ENCODE measurements at regions not wholly inside any gene's neighbourhood (a gene's known extent, or its start where the extent isn't known, plus 50 kb on each side); places are given as distances from the start of the nearest gene placed in this dataset.

DNA sequence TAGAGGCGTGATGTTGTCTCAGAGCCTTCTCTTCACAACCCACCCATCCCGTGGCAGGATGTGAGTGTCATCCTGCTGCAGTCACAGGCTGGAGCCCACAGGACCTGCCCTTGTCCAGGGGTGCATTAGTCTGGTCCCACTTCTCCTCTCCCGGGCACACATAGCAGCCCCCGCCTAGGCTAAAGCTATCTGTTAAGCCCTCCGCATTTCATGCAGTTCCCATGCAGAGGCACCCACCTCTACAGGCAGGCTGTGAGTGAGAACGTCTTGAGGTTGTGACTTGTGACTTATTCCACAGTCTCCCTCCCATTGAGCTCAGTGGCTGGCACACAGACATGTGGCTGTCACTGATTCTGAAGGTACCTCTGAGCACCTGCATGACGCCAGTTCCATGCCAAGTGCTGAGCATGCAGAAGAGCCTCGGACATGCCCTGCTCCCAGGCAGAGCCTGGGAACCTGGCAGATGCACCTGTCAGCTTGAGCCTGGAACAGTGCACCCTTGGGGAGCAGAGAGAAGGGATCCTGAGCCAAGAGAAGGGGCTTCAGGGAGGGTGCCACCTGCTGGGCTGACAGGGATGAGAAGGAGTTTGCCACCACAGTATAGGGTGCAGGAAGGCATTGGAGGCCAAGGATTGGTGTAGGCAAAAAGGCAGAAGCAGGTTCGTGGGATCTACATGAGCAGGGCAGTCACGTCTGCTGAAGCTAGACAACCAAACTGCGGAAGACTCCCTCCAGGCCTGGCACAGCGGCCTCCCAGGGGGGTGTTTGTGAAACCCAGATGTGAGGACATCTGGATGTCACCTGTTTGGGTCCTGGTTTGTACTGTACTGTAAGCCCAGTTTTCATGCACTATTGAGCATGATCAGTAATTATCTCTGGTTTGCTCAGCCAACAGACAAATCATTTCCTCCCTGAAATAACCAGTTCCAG, 213.6 kb downstream of the GLI2 start:
- H3K27ac ChIP-seq, result no peak overlapping the region
- no peak for TF ChIP-seq ZFX (IDR thresholded peaks at IDR 0.05)
- TF ChIP-seq, protein P1, sequence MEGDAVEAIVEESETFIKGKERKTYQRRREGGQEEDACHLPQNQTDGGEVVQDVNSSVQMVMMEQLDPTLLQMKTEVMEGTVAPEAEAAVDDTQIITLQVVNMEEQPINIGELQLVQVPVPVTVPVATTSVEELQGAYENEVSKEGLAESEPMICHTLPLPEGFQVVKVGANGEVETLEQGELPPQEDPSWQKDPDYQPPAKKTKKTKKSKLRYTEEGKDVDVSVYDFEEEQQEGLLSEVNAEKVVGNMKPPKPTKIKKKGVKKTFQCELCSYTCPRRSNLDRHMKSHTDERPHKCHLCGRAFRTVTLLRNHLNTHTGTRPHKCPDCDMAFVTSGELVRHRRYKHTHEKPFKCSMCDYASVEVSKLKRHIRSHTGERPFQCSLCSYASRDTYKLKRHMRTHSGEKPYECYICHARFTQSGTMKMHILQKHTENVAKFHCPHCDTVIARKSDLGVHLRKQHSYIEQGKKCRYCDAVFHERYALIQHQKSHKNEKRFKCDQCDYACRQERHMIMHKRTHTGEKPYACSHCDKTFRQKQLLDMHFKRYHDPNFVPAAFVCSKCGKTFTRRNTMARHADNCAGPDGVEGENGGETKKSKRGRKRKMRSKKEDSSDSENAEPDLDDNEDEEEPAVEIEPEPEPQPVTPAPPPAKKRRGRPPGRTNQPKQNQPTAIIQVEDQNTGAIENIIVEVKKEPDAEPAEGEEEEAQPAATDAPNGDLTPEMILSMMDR (conservative IDR thresholded peaks at IDR 0.05), result no peak

DNA sequence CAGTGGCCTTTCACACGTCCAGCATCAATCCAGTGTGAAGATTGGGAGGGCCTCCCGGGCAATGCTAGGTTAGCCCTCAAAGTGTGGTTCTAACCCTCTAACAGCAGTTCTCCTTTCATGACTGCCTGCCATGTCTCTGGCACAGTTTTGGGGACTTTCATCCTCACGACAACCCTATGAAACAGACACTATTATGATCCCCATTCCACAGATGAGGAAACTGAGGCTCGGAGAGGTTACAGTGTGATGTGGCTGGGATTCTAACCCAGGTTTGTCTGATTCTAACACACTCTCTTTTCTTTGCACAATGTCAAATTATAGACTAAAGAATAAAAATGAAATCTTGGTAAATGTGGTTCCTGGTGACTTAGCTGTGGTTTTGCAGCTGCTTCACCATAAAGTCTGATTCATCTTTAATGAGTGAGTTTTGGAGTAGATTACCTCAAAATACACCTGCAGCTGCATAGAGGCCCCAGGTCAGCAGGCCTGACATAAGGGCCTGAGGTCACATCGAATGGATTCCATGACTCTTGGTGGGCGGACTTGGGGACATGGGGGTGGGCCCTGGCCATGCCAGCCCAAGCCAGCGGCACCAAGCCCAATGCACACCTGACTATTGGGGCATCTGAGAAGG, 214.4 kb downstream of the GLI2 start:
- no peak for TF ChIP-seq ZFX (IDR thresholded peaks at IDR 0.05)
- TF ChIP-seq, protein P1 (conservative IDR thresholded peaks at IDR 0.05), result no peak
- no peak overlapping the region for H3K27ac ChIP-seq

DNA sequence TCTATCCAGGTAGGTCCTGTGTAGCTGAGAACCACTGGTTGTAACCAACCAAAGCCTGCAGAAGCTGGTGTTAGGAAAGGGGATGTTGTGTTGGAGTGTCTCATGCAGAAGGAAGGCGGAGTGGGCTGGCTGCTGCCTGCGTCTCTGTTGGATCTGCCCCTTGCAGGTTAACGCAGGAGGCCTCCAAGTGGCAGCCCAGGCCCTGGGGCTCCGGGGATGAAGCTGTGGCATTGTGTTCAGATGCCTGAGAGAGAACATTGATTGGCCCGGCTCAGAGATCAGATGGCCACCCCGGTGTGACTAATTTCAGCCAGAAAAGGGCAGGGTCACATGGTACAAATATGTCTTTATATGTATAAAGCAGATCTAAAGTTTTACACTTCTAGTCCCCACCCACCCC, 216.0 kb downstream of the GLI2 start:
- no peak overlapping the region for H3K27ac ChIP-seq
- TF ChIP-seq ZFX (IDR thresholded peaks at IDR 0.05), result no peak
- TF ChIP-seq, protein P1 (conservative IDR thresholded peaks at IDR 0.05), result no peak

DNA sequence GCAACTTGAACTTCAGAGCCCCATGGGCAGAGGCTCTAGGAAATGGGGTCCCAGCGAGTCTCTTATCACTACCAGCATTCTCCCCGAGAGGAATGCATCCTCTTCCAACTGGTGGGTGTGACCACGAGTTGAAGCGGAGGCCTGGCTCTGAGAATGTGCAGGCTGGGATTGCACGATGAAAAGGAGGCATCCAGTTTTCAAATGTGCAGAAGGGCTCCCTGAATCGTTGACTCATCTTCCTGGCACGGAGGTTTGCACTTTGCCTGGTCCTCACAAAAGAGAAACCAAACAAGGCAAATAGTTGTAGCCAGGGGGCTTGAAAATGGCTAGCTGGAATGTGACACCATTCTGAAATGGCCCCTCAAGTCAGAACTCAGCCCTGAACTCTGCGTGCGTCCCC, 216.7 kb downstream of the GLI2 start:
- TF ChIP-seq ZFX (IDR thresholded peaks at IDR 0.05), result no peak
- TF ChIP-seq, protein P1 (conservative IDR thresholded peaks at IDR 0.05), result no peak
- no peak overlapping the region for H3K27ac ChIP-seq

DNA sequence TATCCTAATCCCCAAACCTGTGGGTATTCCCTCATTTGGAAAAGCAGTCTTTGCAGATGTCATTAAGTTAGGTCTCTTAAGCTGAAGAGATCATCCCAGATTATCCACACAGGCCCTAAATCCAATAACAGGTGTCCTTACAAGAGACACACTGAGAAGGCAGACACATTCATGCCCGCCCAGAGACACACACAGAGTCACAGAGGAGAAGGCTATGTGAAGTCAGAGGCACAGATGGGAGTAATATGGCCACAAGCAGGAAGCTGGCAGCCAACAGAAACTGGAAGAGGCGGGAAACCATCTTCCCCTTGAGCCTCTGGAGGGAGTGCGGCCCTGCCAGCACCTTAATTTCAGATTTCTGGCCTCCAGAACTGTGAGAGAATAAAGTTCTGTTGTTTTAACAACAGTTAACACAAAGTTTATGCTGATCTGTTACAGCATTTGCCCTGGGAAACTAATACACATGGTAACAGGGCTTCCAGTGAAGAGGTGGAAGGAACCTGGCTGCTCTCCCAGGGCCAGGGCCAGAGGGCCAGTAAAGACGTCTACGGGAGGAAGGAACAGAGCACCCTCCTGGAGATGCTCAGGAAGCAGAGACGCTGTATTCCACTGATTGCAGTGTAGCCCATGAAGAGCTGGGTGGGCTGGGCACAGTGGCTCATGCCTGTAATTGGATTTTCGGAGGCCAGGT, 217.5 kb downstream of the GLI2 start:
- no peak overlapping the region for H3K27ac ChIP-seq
- TF ChIP-seq, protein P1 (conservative IDR thresholded peaks at IDR 0.05), result no peak
- no peak for TF ChIP-seq ZFX (IDR thresholded peaks at IDR 0.05)

DNA sequence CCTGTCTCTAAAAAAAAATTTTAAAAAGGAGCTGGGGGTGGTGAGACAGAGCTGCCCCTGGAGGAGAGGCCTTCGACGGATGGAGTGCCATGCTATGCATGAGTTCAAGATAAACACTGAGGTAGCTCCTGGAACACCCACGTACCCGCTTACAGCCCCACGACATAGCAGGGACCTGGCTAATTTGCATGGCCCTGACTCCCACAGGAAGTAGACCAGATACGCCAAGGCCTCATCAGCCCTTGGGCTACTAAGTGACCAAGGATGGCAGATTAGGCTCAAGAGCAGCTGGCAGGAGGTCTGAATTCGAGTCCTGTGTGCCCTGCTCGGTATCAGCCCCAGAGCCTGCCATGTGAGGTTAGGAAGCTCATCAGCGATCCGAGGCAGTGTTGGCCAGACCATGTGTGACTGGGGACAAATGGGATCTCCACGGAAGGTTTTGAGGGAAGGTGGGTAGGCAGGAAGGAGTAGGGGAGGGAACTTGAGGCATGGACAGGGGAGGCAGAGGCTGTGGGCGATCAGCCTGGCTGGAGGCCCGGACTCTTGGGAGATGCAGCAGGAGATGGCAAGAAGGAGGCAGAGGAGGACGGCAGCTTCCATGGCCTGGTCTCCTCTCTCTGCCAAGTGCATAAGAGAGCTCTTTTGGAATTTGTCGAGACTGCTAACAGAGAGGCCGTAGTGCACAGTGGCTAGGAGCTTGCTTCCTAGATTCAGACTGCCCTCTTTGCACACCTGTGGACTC, 218.3 kb downstream of the GLI2 start:
- TF ChIP-seq, protein P1 (conservative IDR thresholded peaks at IDR 0.05), result no peak
- TF ChIP-seq ZFX (IDR thresholded peaks at IDR 0.05), result no peak

More for the DNA sequence above, 218.3 kb downstream of the GLI2 start:
- no peak overlapping the region for H3K27ac ChIP-seq

Data from C4-2B (cell line).